SK-N-SH (cell line): ENCODE measurements at regions not wholly inside any gene's neighbourhood (a gene's known extent, or its start where the extent isn't known, plus 50 kb on each side); places are given as distances from the start of the nearest gene placed in this dataset.

Experiments used
- CTCF ChIA-PET: fragments of 300-600, 350-600 bp; formaldehyde crosslinking; extraction: SDS; loops from one replicate; lab custom pipeline; 2021; lab: Yijun Ruan, JAX
- POLR2A ChIA-PET: fragments of 350-600 bp; sonication (Branson Sonifier 250); formaldehyde crosslinking; extraction: SDS; loops from one replicate; lab custom pipeline; 2020; ENCODE audit warnings: antibody characterized with exemption, inconsistent platforms; lab: Yijun Ruan, JAX
- DNase-seq: peaks from one replicate; pipeline ENCODE4 v3.0.0; 2012
- H2AFZ ChIP-seq: fragments of 200-600 bp; sonication (generic); 2 replicates; pipeline ENCODE4 v1.8.1; 2016; ENCODE audit warnings: antibody characterized with exemption, mild to moderate bottlenecking, low read depth
- H3F3A ChIP-seq: fragments of 200-600 bp; sonication (generic); replicated peaks from 2 replicates; pipeline ENCODE3; 2016; ENCODE audit warnings: antibody characterized with exemption, mild to moderate bottlenecking; ENCODE audit not compliant: insufficient read depth
- H3K27ac ChIP-seq, 2 experiments: fragments of 200-500 bp in 1 of 2; fragments of 200-600 bp in 1 of 2; sonication (Bioruptor generic) in 1 of 2; sonication (generic), shearing (Covaris generic) in 1 of 2; 2 replicates each; pipeline versions ENCODE4 v1.5.1 to v1.6.1; 2014 to 2016; ENCODE audit warnings: low read depth in 2 of 2, inconsistent platforms in 1 of 2, low read length in 1 of 2, mild to moderate bottlenecking in 1 of 2, mixed read lengths in 1 of 2
- H3K27me3 ChIP-seq: fragments of 200-600 bp; sonication (generic), shearing (Covaris generic); 2 replicates; pipeline ENCODE4 v1.6.1; 2016; ENCODE audit warnings: mixed run types; ENCODE audit not compliant: insufficient read depth
- H3K36me3 ChIP-seq, 2 experiments: fragments of 200-500 bp in 1 of 2; fragments of 200-600 bp in 1 of 2; sonication (Bioruptor generic) in 1 of 2; sonication (generic) in 1 of 2; replicated peaks in 1 of 2; 2 replicates each; pipeline versions ENCODE3 to v1.5.1; 2014 to 2016; ENCODE audit warnings: low read length in 1 of 2, mild to moderate bottlenecking in 1 of 2; ENCODE audit not compliant: insufficient read depth in 2 of 2, control insufficient read depth in 1 of 2
- H3K4me1 ChIP-seq, 2 experiments: fragments of 200-500 bp in 1 of 2; fragments of 200-600 bp in 1 of 2; sonication (Bioruptor generic) in 1 of 2; sonication (generic), shearing (Covaris generic) in 1 of 2; 2 replicates each; pipeline versions ENCODE4 v1.5.1 to v1.6.1; 2014 to 2016; ENCODE audit warnings: low read depth in 1 of 2, low read length in 1 of 2, mixed run types in 1 of 2; ENCODE audit not compliant: insufficient read depth in 2 of 2, control insufficient read depth in 1 of 2
- H3K4me2 ChIP-seq: fragments of 200-600 bp; sonication (generic), shearing (Covaris generic); 2 replicates; pipeline ENCODE4 v1.6.1; 2017; ENCODE audit warnings: mixed run types
- H3K4me3 ChIP-seq, 2 experiments: fragments of 200-500 bp in 1 of 2; fragments of 200-600 bp in 1 of 2; sonication (Bioruptor generic) in 1 of 2; sonication (generic), shearing (Covaris generic) in 1 of 2; 2 replicates each; pipeline versions ENCODE4 v1.5.1 to v1.8.1; 2014 to 2016; ENCODE audit warnings: low read depth in 2 of 2, inconsistent platforms in 1 of 2, low read length in 1 of 2, mild to moderate bottlenecking in 1 of 2, mixed read lengths in 1 of 2, moderate library complexity in 1 of 2
- H3K79me2 ChIP-seq: fragments of 200-600 bp; sonication (generic); 2 replicates; pipeline ENCODE4 v1.8.1; 2017; ENCODE audit warnings: mild to moderate bottlenecking; ENCODE audit not compliant: insufficient read depth
- H3K9ac ChIP-seq: fragments of 200-600 bp; sonication (generic); 2 replicates; pipeline ENCODE4 v1.6.1; 2017; ENCODE audit warnings: mixed run types
- H3K9me2 ChIP-seq: fragments of 200-600 bp; sonication (generic); 2 replicates; pipeline ENCODE4 v1.6.1; 2017; ENCODE audit warnings: mixed run types
- H3K9me3 ChIP-seq: fragments of 200-600 bp; sonication (generic); 2 replicates; pipeline ENCODE4 v1.6.1; 2017; ENCODE audit warnings: mixed run types, mild to moderate bottlenecking, moderate library complexity
- H4K20me1 ChIP-seq: fragments of 200-600 bp; sonication (generic); 2 replicates; pipeline ENCODE4 v1.6.1; 2017; ENCODE audit warnings: mild to moderate bottlenecking, mixed run types; ENCODE audit not compliant: insufficient read depth
- CHD2 ChIP-seq: fragments of 150-350 bp; IDR thresholded peaks from 2 replicates; pipeline ENCODE4 v1.6.1; 2018; ENCODE audit warnings: low read length; ENCODE audit not compliant: partially characterized antibody
- FOSL2 ChIP-seq: IDR thresholded peaks from 2 replicates; pipeline ENCODE4 v1.4.0; 2012; ENCODE audit warnings: low read depth, mild to moderate bottlenecking, moderate library complexity, borderline replicate concordance
- FOXJ3 ChIP-seq: sonication (generic); formaldehyde crosslinking; IDR thresholded peaks from 2 replicates; pipeline ENCODE4 v1.5.1; 2020; ENCODE audit warnings: mild to moderate bottlenecking, missing genetic modification reagents
- GATA2 ChIP-seq: sonication (generic); formaldehyde crosslinking; IDR thresholded peaks from 2 replicates; pipeline ENCODE4 v1.5.0; 2020; ENCODE audit warnings: mild to moderate bottlenecking, missing genetic modification reagents
- JUND ChIP-seq: IDR thresholded peaks from 2 replicates; pipeline ENCODE4 v1.4.0; 2012
- MXI1 ChIP-seq: IDR thresholded peaks from 2 replicates; pipeline ENCODE4 v1.6.1; 2012; ENCODE audit warnings: mild to moderate bottlenecking, low read depth, low read length, improper control_type of control experiment
- POLR2AphosphoS5 ChIP-seq: IDR thresholded peaks from 2 replicates; pipeline ENCODE4 v1.6.1; 2012; ENCODE audit warnings: low read depth, low read length
- RCOR1 ChIP-seq: fragments of 150-350 bp; IDR thresholded peaks from 2 replicates; pipeline ENCODE4 v1.6.1; 2017; ENCODE audit warnings: antibody characterized with exemption, low read length
- RXRA ChIP-seq: IDR thresholded peaks from 2 replicates; pipeline ENCODE4 v1.4.0; 2012; ENCODE audit warnings: low read depth, mild to moderate bottlenecking, borderline replicate concordance
- TCF12 ChIP-seq: IDR thresholded peaks from 2 replicates; pipeline ENCODE4 v1.4.0; 2012
- TEAD4 ChIP-seq: IDR thresholded peaks from 2 replicates; pipeline ENCODE4 v1.4.0; 2012; ENCODE audit warnings: mild to moderate bottlenecking, borderline replicate concordance; ENCODE audit not compliant: insufficient read depth
- YY1 ChIP-seq: IDR thresholded peaks from 2 replicates; pipeline ENCODE4 v1.4.0; 2012; ENCODE audit warnings: low read depth, mild to moderate bottlenecking
- WGBS: methylation state at CpG from one replicate; pipeline ENCODE4 v1.1.6; 2017; ENCODE audit warnings: low lambda C conversion rate; 5-methylcytosine and 5-hydroxymethylcytosine counted together
- TF ChIP-seq, protein P1 (sequence below): IDR thresholded peaks from 2 replicates; pipeline ENCODE4 v1.4.0; 2012; ENCODE audit warnings: low read depth, borderline replicate concordance
- TF ChIP-seq, protein P2 (sequence below): IDR thresholded peaks from 2 replicates; pipeline ENCODE4 v1.4.0; 2012; ENCODE audit warnings: low read depth, borderline replicate concordance
- TF ChIP-seq, protein P3 (sequence below): fragments of 150-350 bp; IDR thresholded peaks from 2 replicates; pipeline ENCODE4 v1.6.1; 2017; ENCODE audit warnings: antibody characterized with exemption, low read length, low read depth, borderline replicate concordance
- TF ChIP-seq, protein P4 (sequence below): IDR thresholded peaks from 2 replicates; pipeline ENCODE4 v1.4.0; 2012; ENCODE audit warnings: low read depth
- TF ChIP-seq, protein P5 (sequence below): fragments of 200-600 bp; sonication (generic); IDR thresholded peaks from 2 replicates; pipeline ENCODE4 v1.6.1; 2017; ENCODE audit warnings: antibody characterized with exemption, mild to moderate bottlenecking, moderate library complexity
- TF ChIP-seq, protein P6 (sequence below): fragments of 150-350 bp; IDR thresholded peaks from 2 replicates; pipeline ENCODE4 v1.6.1; 2016; ENCODE audit warnings: mild to moderate bottlenecking, low read depth, low read length

DNA sequence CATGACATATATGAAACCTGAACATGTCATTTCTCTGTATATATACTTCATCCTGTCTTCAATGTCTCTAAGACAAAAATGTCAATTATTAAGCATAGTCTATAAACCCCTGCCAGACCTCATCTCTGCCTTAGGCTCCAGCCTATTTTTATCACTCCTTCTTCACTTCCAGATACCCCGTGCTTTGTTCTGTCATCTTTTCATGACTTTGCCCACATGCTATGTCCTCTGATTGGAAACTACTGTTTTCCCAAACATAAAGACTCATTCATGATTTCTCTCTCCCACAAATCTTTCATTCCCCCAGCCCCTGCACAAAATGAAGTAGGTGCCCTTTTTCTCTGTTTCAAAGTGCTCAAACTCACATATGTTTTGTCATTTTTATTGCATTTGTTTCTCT is 1503.9 kb downstream of the DPP10 start:
- H3K4me1 ChIP-seq: no peaks in the 10 kb centered on the region
- 17% methylated on average over 1 of the region's 1 CpG for WGBS

More for the DNA sequence above, 1503.9 kb downstream of the DPP10 start:
- no peaks in the 10 kb centered on the region for H3F3A ChIP-seq
- no peak overlapping the region for H2AFZ ChIP-seq
- no peaks in the 10 kb centered on the region for H4K20me1 ChIP-seq
- no peaks in the 10 kb centered on the region for H3K79me2 ChIP-seq
- no peaks in the 10 kb centered on the region for H3K9me2 ChIP-seq
- H3K9ac ChIP-seq: no peak overlapping the region
- H3K9me3 ChIP-seq: no peaks in the 10 kb centered on the region
- no peak for TF ChIP-seq MXI1
- TF ChIP-seq, protein P1, sequence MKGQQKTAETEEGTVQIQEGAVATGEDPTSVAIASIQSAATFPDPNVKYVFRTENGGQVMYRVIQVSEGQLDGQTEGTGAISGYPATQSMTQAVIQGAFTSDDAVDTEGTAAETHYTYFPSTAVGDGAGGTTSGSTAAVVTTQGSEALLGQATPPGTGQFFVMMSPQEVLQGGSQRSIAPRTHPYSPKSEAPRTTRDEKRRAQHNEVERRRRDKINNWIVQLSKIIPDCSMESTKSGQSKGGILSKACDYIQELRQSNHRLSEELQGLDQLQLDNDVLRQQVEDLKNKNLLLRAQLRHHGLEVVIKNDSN: no peak
- TF ChIP-seq RXRA: no peak
- no peak for TF ChIP-seq YY1
- TF ChIP-seq CHD2: no peak
- TF ChIP-seq TCF12: no peak
- TF ChIP-seq JUND: no peak
- TF ChIP-seq, protein P2, sequence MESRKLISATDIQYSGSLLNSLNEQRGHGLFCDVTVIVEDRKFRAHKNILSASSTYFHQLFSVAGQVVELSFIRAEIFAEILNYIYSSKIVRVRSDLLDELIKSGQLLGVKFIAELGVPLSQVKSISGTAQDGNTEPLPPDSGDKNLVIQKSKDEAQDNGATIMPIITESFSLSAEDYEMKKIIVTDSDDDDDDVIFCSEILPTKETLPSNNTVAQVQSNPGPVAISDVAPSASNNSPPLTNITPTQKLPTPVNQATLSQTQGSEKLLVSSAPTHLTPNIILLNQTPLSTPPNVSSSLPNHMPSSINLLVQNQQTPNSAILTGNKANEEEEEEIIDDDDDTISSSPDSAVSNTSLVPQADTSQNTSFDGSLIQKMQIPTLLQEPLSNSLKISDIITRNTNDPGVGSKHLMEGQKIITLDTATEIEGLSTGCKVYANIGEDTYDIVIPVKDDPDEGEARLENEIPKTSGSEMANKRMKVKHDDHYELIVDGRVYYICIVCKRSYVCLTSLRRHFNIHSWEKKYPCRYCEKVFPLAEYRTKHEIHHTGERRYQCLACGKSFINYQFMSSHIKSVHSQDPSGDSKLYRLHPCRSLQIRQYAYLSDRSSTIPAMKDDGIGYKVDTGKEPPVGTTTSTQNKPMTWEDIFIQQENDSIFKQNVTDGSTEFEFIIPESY: no peak
- TF ChIP-seq, protein P3, sequence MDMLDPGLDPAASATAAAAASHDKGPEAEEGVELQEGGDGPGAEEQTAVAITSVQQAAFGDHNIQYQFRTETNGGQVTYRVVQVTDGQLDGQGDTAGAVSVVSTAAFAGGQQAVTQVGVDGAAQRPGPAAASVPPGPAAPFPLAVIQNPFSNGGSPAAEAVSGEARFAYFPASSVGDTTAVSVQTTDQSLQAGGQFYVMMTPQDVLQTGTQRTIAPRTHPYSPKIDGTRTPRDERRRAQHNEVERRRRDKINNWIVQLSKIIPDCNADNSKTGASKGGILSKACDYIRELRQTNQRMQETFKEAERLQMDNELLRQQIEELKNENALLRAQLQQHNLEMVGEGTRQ: no peak
- no peak for TF ChIP-seq GATA2 (CRISPR knock-in tag)
- TF ChIP-seq, protein P4, sequence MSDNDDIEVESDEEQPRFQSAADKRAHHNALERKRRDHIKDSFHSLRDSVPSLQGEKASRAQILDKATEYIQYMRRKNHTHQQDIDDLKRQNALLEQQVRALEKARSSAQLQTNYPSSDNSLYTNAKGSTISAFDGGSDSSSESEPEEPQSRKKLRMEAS: no peak
- no peak for TF ChIP-seq TEAD4
- no peak for TF ChIP-seq RCOR1
- TF ChIP-seq FOSL2: no peak
- no peak for TF ChIP-seq POLR2AphosphoS5
- TF ChIP-seq FOXJ3 (CRISPR knock-in tag): no peak
- TF ChIP-seq, protein P5, sequence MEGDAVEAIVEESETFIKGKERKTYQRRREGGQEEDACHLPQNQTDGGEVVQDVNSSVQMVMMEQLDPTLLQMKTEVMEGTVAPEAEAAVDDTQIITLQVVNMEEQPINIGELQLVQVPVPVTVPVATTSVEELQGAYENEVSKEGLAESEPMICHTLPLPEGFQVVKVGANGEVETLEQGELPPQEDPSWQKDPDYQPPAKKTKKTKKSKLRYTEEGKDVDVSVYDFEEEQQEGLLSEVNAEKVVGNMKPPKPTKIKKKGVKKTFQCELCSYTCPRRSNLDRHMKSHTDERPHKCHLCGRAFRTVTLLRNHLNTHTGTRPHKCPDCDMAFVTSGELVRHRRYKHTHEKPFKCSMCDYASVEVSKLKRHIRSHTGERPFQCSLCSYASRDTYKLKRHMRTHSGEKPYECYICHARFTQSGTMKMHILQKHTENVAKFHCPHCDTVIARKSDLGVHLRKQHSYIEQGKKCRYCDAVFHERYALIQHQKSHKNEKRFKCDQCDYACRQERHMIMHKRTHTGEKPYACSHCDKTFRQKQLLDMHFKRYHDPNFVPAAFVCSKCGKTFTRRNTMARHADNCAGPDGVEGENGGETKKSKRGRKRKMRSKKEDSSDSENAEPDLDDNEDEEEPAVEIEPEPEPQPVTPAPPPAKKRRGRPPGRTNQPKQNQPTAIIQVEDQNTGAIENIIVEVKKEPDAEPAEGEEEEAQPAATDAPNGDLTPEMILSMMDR: no peak
- TF ChIP-seq, protein P6, sequence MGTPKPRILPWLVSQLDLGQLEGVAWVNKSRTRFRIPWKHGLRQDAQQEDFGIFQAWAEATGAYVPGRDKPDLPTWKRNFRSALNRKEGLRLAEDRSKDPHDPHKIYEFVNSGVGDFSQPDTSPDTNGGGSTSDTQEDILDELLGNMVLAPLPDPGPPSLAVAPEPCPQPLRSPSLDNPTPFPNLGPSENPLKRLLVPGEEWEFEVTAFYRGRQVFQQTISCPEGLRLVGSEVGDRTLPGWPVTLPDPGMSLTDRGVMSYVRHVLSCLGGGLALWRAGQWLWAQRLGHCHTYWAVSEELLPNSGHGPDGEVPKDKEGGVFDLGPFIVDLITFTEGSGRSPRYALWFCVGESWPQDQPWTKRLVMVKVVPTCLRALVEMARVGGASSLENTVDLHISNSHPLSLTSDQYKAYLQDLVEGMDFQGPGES: no peak
- TF ChIP-seq, all 33 proteins: peak for 0
- no peak overlapping the region for H3K27ac ChIP-seq
- no peaks in the 10 kb centered on the region for H3K27me3 ChIP-seq
- H3K36me3 ChIP-seq: no peaks in the 10 kb centered on the region
- DNase-seq: no peak
- no peak overlapping the region for H3K4me2 ChIP-seq
- CTCF ChIA-PET: no interaction called here
- POLR2A ChIA-PET: no interaction called here
- H3K4me3 ChIP-seq: no peak overlapping the region
